ENCODE measurements at regions not wholly inside any gene's neighbourhood (a gene's known extent, or its start where the extent isn't known, plus 50 kb on each side); places are given as distances from the start of the nearest gene placed in this dataset.
A peak's percentile ranks its signal among the peaks of the same experiment; 100 is the strongest.

GRCh38 chr7:42987648-42988214 lies 55.6 kb downstream of the MRPL32 start:
- H3K27me3 ChIP-seq: no peaks in the 10 kb centered on the region
- H3K4me1 ChIP-seq: no peaks in the 10 kb centered on the region
- H3K4me3 ChIP-seq: no peak overlapping the region
- H3K9me3 ChIP-seq: no peaks in the 10 kb centered on the region
- no peak overlapping the region for H3K27ac ChIP-seq
- intact Hi-C loops (cut with DNase I): no loop called here
- ATAC-seq: no peak
- 50 to 77% methylated on average over 3 of the region's 3 CpGs for WGBS, 2 donors
- TF ChIP-seq, protein P1, sequence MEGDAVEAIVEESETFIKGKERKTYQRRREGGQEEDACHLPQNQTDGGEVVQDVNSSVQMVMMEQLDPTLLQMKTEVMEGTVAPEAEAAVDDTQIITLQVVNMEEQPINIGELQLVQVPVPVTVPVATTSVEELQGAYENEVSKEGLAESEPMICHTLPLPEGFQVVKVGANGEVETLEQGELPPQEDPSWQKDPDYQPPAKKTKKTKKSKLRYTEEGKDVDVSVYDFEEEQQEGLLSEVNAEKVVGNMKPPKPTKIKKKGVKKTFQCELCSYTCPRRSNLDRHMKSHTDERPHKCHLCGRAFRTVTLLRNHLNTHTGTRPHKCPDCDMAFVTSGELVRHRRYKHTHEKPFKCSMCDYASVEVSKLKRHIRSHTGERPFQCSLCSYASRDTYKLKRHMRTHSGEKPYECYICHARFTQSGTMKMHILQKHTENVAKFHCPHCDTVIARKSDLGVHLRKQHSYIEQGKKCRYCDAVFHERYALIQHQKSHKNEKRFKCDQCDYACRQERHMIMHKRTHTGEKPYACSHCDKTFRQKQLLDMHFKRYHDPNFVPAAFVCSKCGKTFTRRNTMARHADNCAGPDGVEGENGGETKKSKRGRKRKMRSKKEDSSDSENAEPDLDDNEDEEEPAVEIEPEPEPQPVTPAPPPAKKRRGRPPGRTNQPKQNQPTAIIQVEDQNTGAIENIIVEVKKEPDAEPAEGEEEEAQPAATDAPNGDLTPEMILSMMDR (IDR thresholded peaks at IDR 0.05): no peak
- no peak for DNase-seq
- no peaks in the 10 kb centered on the region for H3K36me3 ChIP-seq
- no peak for FAIRE-seq

GRCh38 chr7:42991024-42991423 lies 58.8 kb downstream of the MRPL32 start:
- Histone ChIP-seq H3K36me3 (no peaks in the 10 kb centered on the region), H3K9me3 (no peaks in the 10 kb centered on the region), H3K4me1 (no peaks in the 10 kb centered on the region), H3K4me3 (no peak overlapping the region), H3K27me3 (no peaks in the 10 kb centered on the region), H3K27ac (no peak overlapping the region)
- no peak for DNase-seq
- FAIRE-seq: no peak
- TF ChIP-seq, protein P1 (IDR thresholded peaks at IDR 0.05): no peak
- intact Hi-C loops (cut with DNase I): no loop called here
- WGBS, 2 donors: 54 to 56% methylated on average over 1 of the region's 1 CpG
- no peak for ATAC-seq

DNA sequence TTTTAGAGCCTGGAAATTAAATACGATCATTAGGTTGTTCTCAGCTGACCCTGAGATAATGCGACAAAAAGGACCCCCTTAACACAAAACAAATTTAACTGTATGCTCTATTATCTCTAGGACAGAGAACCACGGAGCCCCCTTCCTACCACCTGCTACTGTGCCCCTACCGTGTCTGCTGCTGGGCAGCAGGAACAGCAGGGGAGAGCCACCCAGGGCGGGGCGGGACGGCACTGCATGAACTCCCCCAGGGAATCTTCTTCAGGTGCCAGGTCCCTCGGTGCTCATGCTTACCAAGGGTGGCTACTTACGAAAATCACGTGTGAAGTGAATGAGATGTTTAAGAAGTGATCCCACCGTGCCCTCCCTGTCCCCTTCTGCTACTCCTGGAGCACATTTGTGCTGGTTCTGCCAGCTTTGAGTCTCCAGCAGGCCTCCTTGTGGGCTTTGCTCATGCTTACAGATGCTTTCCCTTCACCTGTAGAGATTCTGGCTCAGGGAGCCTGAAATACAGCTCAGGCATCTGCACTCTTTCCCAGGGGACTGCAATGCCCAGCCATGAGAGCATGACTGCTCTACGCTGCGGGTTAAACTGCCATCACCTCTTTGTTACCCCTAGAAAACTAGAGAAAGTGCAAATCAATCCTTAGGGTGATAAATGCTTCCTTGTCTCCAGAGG lies 59.9 kb downstream of the MRPL32 start:
- intact Hi-C loops (cut with DNase I): no loop called here
- peak in 1 of 4 donors; percentile 28 for ATAC-seq
- DNase-seq: no peak

DNA sequence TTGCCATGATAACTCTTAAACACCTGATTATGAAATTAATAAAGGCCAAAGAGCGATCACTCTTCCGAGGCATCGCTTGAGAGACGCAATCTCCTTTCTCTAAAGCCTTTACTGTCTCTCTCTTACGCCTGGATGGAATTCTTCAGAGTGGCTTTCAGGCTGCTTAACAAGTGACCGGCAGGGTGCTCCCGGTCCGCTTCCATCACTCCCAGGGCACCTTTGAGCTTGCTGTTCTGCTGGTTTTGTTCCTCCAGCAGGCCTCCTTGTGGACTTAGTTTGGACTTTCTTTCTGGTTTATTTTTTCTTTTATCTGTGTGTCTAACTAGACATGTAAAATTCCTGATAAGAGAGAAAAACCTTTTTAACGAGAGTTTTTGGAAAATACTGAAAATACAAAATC lies 60.9 kb downstream of the MRPL32 start:
- no peaks in the 10 kb centered on the region for H3K4me1 ChIP-seq
- no peaks in the 10 kb centered on the region for H3K27me3 ChIP-seq
- no peak for DNase-seq
- intact Hi-C loops (cut with DNase I): no loop called here
- H3K36me3 ChIP-seq: no peaks in the 10 kb centered on the region
- TF ChIP-seq, protein P1 (IDR thresholded peaks at IDR 0.05): no peak
- no peak for ATAC-seq
- no peak overlapping the region for H3K4me3 ChIP-seq
- FAIRE-seq: no peak
- no peak overlapping the region for H3K27ac ChIP-seq
- WGBS, 2 donors: 82 to 86% methylated on average over 9 of the region's 9 CpGs
- no peaks in the 10 kb centered on the region for H3K9me3 ChIP-seq

More for the DNA sequence above, 59.9 kb downstream of the MRPL32 start:
- Histone ChIP-seq H3K27ac (no peak overlapping the region), H3K4me3 (no peak overlapping the region), H3K36me3 (no peaks in the 10 kb centered on the region), H3K27me3 (no peaks in the 10 kb centered on the region), H3K4me1 (no peaks in the 10 kb centered on the region), H3K9me3 (no peaks in the 10 kb centered on the region)
- no peak for FAIRE-seq
- TF ChIP-seq, protein P1 (IDR thresholded peaks at IDR 0.05): no peak
- WGBS, 2 donors: 37 to 44% methylated on average over 13 of the region's 13 CpGs

DNA sequence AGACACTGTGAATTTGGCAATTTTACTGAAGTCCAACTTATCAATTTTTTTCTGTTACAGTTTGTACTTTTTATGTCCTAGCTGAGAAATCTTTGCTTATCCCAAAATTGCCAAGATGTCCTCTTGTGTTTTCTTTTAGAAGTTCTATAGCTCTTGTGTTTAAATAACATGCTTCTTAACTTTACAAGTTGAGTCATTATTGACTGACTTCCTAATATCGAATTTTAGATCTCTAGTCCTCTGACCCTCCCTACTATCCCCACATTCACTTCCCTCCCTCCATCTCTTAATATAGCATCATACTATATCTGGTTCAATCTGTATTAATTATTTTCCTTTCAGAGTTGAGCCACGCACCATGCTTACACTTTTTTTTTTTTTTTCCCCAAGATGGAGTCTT lies 61.9 kb downstream of the MRPL32 start:
- Histone ChIP-seq H3K27me3 (no peaks in the 10 kb centered on the region), H3K4me3 (no peak overlapping the region), H3K27ac (no peak overlapping the region), H3K9me3 (no peaks in the 10 kb centered on the region), H3K4me1 (no peaks in the 10 kb centered on the region), H3K36me3 (no peaks in the 10 kb centered on the region)
- intact Hi-C loops (cut with DNase I): no loop called here
- FAIRE-seq (no peak), DNase-seq (no peak), ATAC-seq (no peak)
- TF ChIP-seq, protein P1 (IDR thresholded peaks at IDR 0.05): no peak
- WGBS, 2 donors: 66 to 75% methylated on average over 2 of the region's 2 CpGs
